ENCODE measurements at regions not wholly inside any gene's neighbourhood (a gene's known extent, or its start where the extent isn't known, plus 50 kb on each side); places are given as distances from the start of the nearest gene placed in this dataset.

DNA sequence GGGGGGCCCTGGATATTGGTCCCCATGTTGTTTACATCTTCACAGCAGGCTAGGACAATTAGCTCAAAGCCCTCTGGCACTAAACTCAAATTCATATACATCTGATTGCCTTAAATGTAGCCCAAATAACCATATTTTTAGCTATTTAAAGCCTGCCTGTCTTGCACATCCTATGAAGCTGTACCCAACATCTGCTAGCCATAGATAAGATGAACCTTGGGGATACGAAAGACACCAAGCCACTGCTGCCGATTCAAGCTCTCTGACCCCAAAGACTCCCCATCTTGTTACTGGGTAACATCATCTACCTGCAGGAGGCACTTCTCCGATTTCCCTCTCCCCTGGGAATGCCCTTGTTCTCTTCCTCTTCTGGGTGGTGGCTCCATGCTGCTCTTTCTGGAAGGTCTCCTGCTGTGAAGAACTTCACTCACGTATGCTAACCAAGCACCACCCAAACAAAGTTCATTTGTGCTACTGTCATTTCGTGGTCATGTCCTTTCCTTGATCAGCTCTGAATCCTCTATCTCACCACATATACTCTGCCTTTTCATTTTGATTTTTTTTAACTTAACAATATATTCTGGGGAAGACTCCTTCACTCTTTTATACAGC lies 107.7 kb upstream of the ATXN3L start:
- peaks cover 3% of the 10 kb centered on the region for H3K27me3 ChIP-seq (ENCODE audit: control insufficient read depth, insufficient read depth, low read length)
- DNase-seq: no peak
- no peaks in the 10 kb centered on the region for H3K36me3 ChIP-seq (ENCODE audit: control insufficient read depth in 2 of 3, insufficient read depth in 3 of 3, low read length in 3 of 3)
- no peak overlapping the region for H3K4me3 ChIP-seq (ENCODE audit: low read length in 3 of 3)
- intact Hi-C loops (cut with DNase I): no loop called here
- no peak overlapping the region for H3K27ac ChIP-seq (ENCODE audit: low read depth in 2 of 2, low read length in 2 of 2)
- FAIRE-seq: no peak
- no peak overlapping the region for H3K9ac ChIP-seq (ENCODE audit: low read length in 3 of 3)
- H3K4me1 ChIP-seq (ENCODE audit: control insufficient read depth in 2 of 3, insufficient read depth in 2 of 3, low read depth in 1 of 3, low read length in 3 of 3): no peaks in the 10 kb centered on the region
- no peaks in the 10 kb centered on the region for H3K9me3 ChIP-seq (ENCODE audit: control insufficient read depth in 2 of 3, insufficient read depth in 1 of 3, low read length in 3 of 3)
- no peak for TF ChIP-seq CTCF (IDR thresholded peaks at IDR 0.05; ENCODE audit: borderline replicate concordance, extremely low read depth, insufficient read depth)

DNA sequence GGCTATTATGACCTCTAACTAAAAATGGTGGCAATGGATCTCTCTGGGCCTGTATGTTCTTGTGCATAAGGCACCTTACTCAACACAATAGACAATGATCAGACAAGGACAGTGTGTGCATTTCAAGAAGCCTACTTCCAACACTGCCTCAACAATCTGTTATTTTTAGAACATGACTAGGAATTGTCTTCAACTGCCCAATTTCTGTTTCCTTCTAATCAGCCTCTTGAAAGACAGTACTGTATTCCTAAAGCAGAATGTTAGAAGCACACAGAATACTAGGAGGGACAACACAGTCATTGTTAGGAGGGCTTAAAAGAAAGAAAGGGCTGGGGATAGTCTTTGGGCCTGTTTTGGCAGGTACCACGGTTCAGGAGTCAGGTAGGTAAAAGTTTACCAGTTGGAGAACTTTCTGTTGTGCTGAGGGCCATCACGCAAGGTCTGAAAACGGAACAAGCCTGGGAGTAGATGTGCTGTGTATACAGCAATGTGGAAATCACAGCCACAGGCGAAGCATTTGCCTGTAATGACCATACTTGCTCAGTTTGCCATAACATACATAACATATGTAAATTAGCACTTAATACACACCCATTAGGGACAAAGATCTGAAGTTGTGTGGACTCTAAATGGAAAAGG lies 100.8 kb upstream of the ATXN3L start:
- H3K4me3 ChIP-seq (ENCODE audit: low read length in 3 of 3): no peak overlapping the region
- no peak overlapping the region for H3K27ac ChIP-seq (ENCODE audit: low read depth in 2 of 2, low read length in 2 of 2)
- no peaks in the 10 kb centered on the region for H3K9me3 ChIP-seq (ENCODE audit: control insufficient read depth in 2 of 3, insufficient read depth in 1 of 3, low read length in 3 of 3)
- TF ChIP-seq CTCF (IDR thresholded peaks at IDR 0.05; ENCODE audit: borderline replicate concordance, extremely low read depth, insufficient read depth): no peak
- no peaks in the 10 kb centered on the region for H3K36me3 ChIP-seq (ENCODE audit: control insufficient read depth in 2 of 3, insufficient read depth in 3 of 3, low read length in 3 of 3)
- H3K27me3 ChIP-seq (ENCODE audit: control insufficient read depth, insufficient read depth, low read length): no peaks in the 10 kb centered on the region
- no peak for DNase-seq
- FAIRE-seq: no peak
- H3K4me1 ChIP-seq (ENCODE audit: control insufficient read depth in 2 of 3, insufficient read depth in 2 of 3, low read depth in 1 of 3, low read length in 3 of 3): no peaks in the 10 kb centered on the region
- intact Hi-C loops (cut with DNase I): no loop called here
- no peak overlapping the region for H3K9ac ChIP-seq (ENCODE audit: low read length in 3 of 3)

GRCh38 chrX:13419918-13420317 lies 100.1 kb upstream of the ATXN3L start:
- Histone ChIP-seq H3K4me1 (ENCODE audit: control insufficient read depth in 2 of 3, insufficient read depth in 2 of 3, low read depth in 1 of 3, low read length in 3 of 3) (no peaks in the 10 kb centered on the region), H3K4me3 (ENCODE audit: low read length in 3 of 3) (no peak overlapping the region), H3K9ac (ENCODE audit: low read length in 3 of 3) (no peak overlapping the region), H3K36me3 (ENCODE audit: control insufficient read depth in 2 of 3, insufficient read depth in 3 of 3, low read length in 3 of 3) (no peaks in the 10 kb centered on the region), H3K9me3 (ENCODE audit: control insufficient read depth in 2 of 3, insufficient read depth in 1 of 3, low read length in 3 of 3) (no peaks in the 10 kb centered on the region), H3K27me3 (ENCODE audit: control insufficient read depth, insufficient read depth, low read length) (no peaks in the 10 kb centered on the region), H3K27ac (ENCODE audit: low read depth in 2 of 2, low read length in 2 of 2) (no peak overlapping the region)
- DNase-seq (no peak), FAIRE-seq (no peak)
- no peak for TF ChIP-seq CTCF (IDR thresholded peaks at IDR 0.05; ENCODE audit: borderline replicate concordance, extremely low read depth, insufficient read depth)
- intact Hi-C loops (cut with DNase I): no loop called here
